ENCODE measurements at regions not wholly inside any gene's neighbourhood (a gene's known extent, or its start where the extent isn't known, plus 50 kb on each side); places are given as distances from the start of the nearest gene placed in this dataset.

- Histone ChIP-seq H3K4me1 (no peaks in the 10 kb centered on the region), H3K4me3 (no peak overlapping the region), H3K27me3 (no peaks in the 10 kb centered on the region), H3K27ac (no peak overlapping the region), H3K36me3 (no peaks in the 10 kb centered on the region), H3K9me3 (peaks cover 0 to 11% of the 10 kb centered on the region in 2 donors)
- intact Hi-C loops (cut with DNase I; ENCODE audit: low total_unique reads) = no loop called here
- no peak for DNase-seq (ENCODE audit: low spot score in 2 of 2)
- no peak for TF ChIP-seq POLR2AphosphoS5 (IDR thresholded peaks at IDR 0.05)
- TF ChIP-seq POLR2A (IDR thresholded peaks at IDR 0.05) = no peak
- no peak for TF ChIP-seq CTCF (IDR thresholded peaks at IDR 0.05)
Measured at GRCh38 chr6:1027109-1027794, 284.6 kb upstream of the FOXQ1 start.

GRCh38 chr6:1025821-1026220 lies 286.1 kb upstream of the FOXQ1 start:
- Histone ChIP-seq H3K36me3 (no peaks in the 10 kb centered on the region), H3K27me3 (peaks cover 0 to 1% of the 10 kb centered on the region in 2 donors), H3K9me3 (no peaks in the 10 kb centered on the region), H3K4me1 (no peaks in the 10 kb centered on the region), H3K4me3 (no peak overlapping the region), H3K27ac (no peak overlapping the region)
- DNase-seq (ENCODE audit: low spot score in 2 of 2) = no peak
- TF ChIP-seq CTCF (IDR thresholded peaks at IDR 0.05) (no peak), POLR2A (IDR thresholded peaks at IDR 0.05) (no peak), POLR2AphosphoS5 (IDR thresholded peaks at IDR 0.05) (no peak)
- intact Hi-C loops (cut with DNase I; ENCODE audit: low total_unique reads) = no loop called here

- intact Hi-C loops (cut with DNase I; ENCODE audit: low total_unique reads) = no loop called here
- Histone ChIP-seq H3K27ac (no peak overlapping the region), H3K27me3 (peaks cover 0 to 5% of the 10 kb centered on the region in 2 donors), H3K4me3 (no peak overlapping the region), H3K4me1 (no peaks in the 10 kb centered on the region), H3K36me3 (no peaks in the 10 kb centered on the region), H3K9me3 (no peaks in the 10 kb centered on the region)
- no peak for TF ChIP-seq POLR2A (IDR thresholded peaks at IDR 0.05)
- TF ChIP-seq CTCF (IDR thresholded peaks at IDR 0.05) = no peak
- TF ChIP-seq POLR2AphosphoS5 (IDR thresholded peaks at IDR 0.05) = no peak
- DNase-seq (ENCODE audit: low spot score in 2 of 2) = peak in 1 of 2 donors; percentile 18
Measured at GRCh38 chr6:1024587-1024986, 287.3 kb upstream of the FOXQ1 start.

- intact Hi-C loops (cut with DNase I; ENCODE audit: low total_unique reads) = no loop called here
- peaks cover 0 to 5% of the 10 kb centered on the region in 2 donors for H3K27me3 ChIP-seq
- H3K27ac ChIP-seq = no peak overlapping the region
- TF ChIP-seq POLR2A (IDR thresholded peaks at IDR 0.05) (no peak), POLR2AphosphoS5 (IDR thresholded peaks at IDR 0.05) (no peak), CTCF (IDR thresholded peaks at IDR 0.05) (no peak)
- H3K4me1 ChIP-seq = no peaks in the 10 kb centered on the region
- no peaks in the 10 kb centered on the region for H3K9me3 ChIP-seq
- no peak for DNase-seq (ENCODE audit: low spot score in 2 of 2)
- no peak overlapping the region for H3K4me3 ChIP-seq
- H3K36me3 ChIP-seq = no peaks in the 10 kb centered on the region
Measured at GRCh38 chr6:1024161-1024560, 287.7 kb upstream of the FOXQ1 start.

- Histone ChIP-seq H3K4me3 (no peak overlapping the region), H3K27me3 (peaks cover 0 to 5% of the 10 kb centered on the region in 2 donors), H3K4me1 (no peaks in the 10 kb centered on the region), H3K36me3 (no peaks in the 10 kb centered on the region), H3K9me3 (no peaks in the 10 kb centered on the region), H3K27ac (no peak overlapping the region)
- intact Hi-C loops (cut with DNase I; ENCODE audit: low total_unique reads) = no loop called here
- TF ChIP-seq POLR2AphosphoS5 (IDR thresholded peaks at IDR 0.05) (no peak), POLR2A (IDR thresholded peaks at IDR 0.05) (no peak), CTCF (IDR thresholded peaks at IDR 0.05) (no peak)
- no peak for DNase-seq (ENCODE audit: low spot score in 2 of 2)
Measured at GRCh38 chr6:1023229-1023628, 288.7 kb upstream of the FOXQ1 start.

Measured in breast epithelium (tissue), 4 donors.